CD4-positive, alpha-beta memory T cell (primary cell): ENCODE measurements at regions not wholly inside any gene's neighbourhood (a gene's known extent, or its start where the extent isn't known, plus 50 kb on each side); places are given as distances from the start of the nearest gene placed in this dataset.

Experiments used
- CTCF ChIA-PET: fragments of 350-600 bp; sonication (Branson Sonifier 250); formaldehyde crosslinking; loops from one replicate; lab custom pipeline; 2021; ENCODE audit warnings: inconsistent platforms; ENCODE audit not compliant: partially characterized antibody; lab: Charles Lee
- POLR2A ChIA-PET: fragments of 350-600 bp; sonication (Branson Sonifier 250); formaldehyde crosslinking; loops from one replicate; lab custom pipeline; 2021; ENCODE audit not compliant: partially characterized antibody; lab: Charles Lee
- DNase-seq, 5 donors: peaks; one replicate each; pipeline versions ENCODE4 v3.0.0 to v3.0.0-alpha.2; 2020 to 2022; ENCODE audit warnings: mixed read lengths in 1 of 5
- H3K27ac ChIP-seq: one replicate; pipeline ENCODE4 v1.7.0; 2013; ENCODE audit warnings: low read depth, low read length
- H3K27me3 ChIP-seq: 2 replicates; pipeline ENCODE4 v1.7.0; 2013; ENCODE audit warnings: mild to moderate bottlenecking, low read length, moderate library complexity; ENCODE audit not compliant: insufficient read depth
- H3K36me3 ChIP-seq: 2 replicates; pipeline ENCODE4 v1.7.0; 2013; ENCODE audit warnings: mild to moderate bottlenecking, low read length, moderate library complexity; ENCODE audit not compliant: insufficient read depth
- H3K4me1 ChIP-seq: 2 replicates; pipeline ENCODE4 v1.7.0; 2013; ENCODE audit warnings: mild to moderate bottlenecking, low read length, moderate library complexity; ENCODE audit not compliant: insufficient read depth
- H3K4me3 ChIP-seq, 2 donors: one replicate each; pipeline ENCODE4 v1.7.0; 2013; ENCODE audit warnings: low read length in 2 of 2, mild to moderate bottlenecking in 1 of 2
- H3K9me3 ChIP-seq, 2 donors: one replicate each; pipeline ENCODE4 v1.7.0; 2013; ENCODE audit warnings: low read length in 2 of 2, control low read depth in 1 of 2; ENCODE audit not compliant: control insufficient read depth in 1 of 2
- H3K27ac Mint-ChIP-seq, 7 donors: one replicate each; pipeline ENCODE4 v1.8.0; 2020 to 2021; ENCODE audit warnings: mixed read lengths in 7 of 7, mild to moderate bottlenecking in 6 of 7, inconsistent platforms in 3 of 7, moderate library complexity in 3 of 7
- H3K27me3 Mint-ChIP-seq, 2 donors: one replicate each; pipeline ENCODE4 v1.8.0; 2020 to 2021; ENCODE audit warnings: mixed read lengths in 2 of 2
- H3K36me3 Mint-ChIP-seq, 2 donors: one replicate each; pipeline ENCODE4 v1.8.0; 2020 to 2021; ENCODE audit warnings: mixed read lengths in 2 of 2, inconsistent platforms in 1 of 2, mild to moderate bottlenecking in 1 of 2
- H3K4me1 Mint-ChIP-seq, 4 donors: one replicate each; pipeline ENCODE4 v1.8.0; 2020 to 2021; ENCODE audit warnings: mixed read lengths in 4 of 4, mild to moderate bottlenecking in 1 of 4
- H3K4me3 Mint-ChIP-seq, 8 donors: one replicate each; pipeline ENCODE4 v1.8.0; 2020 to 2021; ENCODE audit warnings: mixed read lengths in 8 of 8, mild to moderate bottlenecking in 7 of 8, moderate library complexity in 6 of 8, inconsistent platforms in 3 of 8
- H3K9me3 Mint-ChIP-seq, 8 donors: one replicate each; pipeline ENCODE4 v1.8.0; 2020 to 2021; ENCODE audit warnings: mixed read lengths in 8 of 8, mild to moderate bottlenecking in 5 of 8, inconsistent platforms in 3 of 8, moderate library complexity in 1 of 8
- intact Hi-C: fragments of 100-400 bp; cut with micrococcal nuclease; formaldehyde crosslinking; loops from one replicate; pipeline ENCODE4 v1.15.1; 2023

- DNase-seq, result no peak
- Mint-ChIP-seq H3K4me1 (no peaks in the 10 kb centered on the region), H3K27me3 (peaks cover 0 to 2% of the 10 kb centered on the region in 2 donors), H3K36me3 (no peaks in the 10 kb centered on the region), H3K9me3 (no peaks in the 10 kb centered on the region), H3K4me3 (no peak overlapping the region), H3K27ac (no peak overlapping the region)
- no peak overlapping the region for H3K4me3 ChIP-seq
- ChIA-PET POLR2A (no interaction called here), CTCF (no interaction called here)
- no peaks in the 10 kb centered on the region for H3K36me3 ChIP-seq
- no peaks in the 10 kb centered on the region for H3K4me1 ChIP-seq
- intact Hi-C loops, result no loop called here
- H3K9me3 ChIP-seq, result no peaks in the 10 kb centered on the region
- no peaks in the 10 kb centered on the region for H3K27me3 ChIP-seq
- no peak overlapping the region for H3K27ac ChIP-seq
These were observed 126.5 kb upstream of the SOX4 start for GRCh38 chr6:21467091-21467490.

GRCh38 chr6:21468461-21468860 lies 125.1 kb upstream of the SOX4 start:
- Mint-ChIP-seq H3K27me3 (peaks cover 0 to 2% of the 10 kb centered on the region in 2 donors), H3K4me1 (no peaks in the 10 kb centered on the region), H3K9me3 (no peaks in the 10 kb centered on the region), H3K36me3 (no peaks in the 10 kb centered on the region), H3K27ac (no peak overlapping the region), H3K4me3 (no peak overlapping the region)
- H3K9me3 ChIP-seq, result no peaks in the 10 kb centered on the region
- ChIA-PET CTCF (no interaction called here), POLR2A (no interaction called here)
- no peak overlapping the region for H3K4me3 ChIP-seq
- DNase-seq, result no peak
- H3K27ac ChIP-seq, result no peak overlapping the region
- H3K36me3 ChIP-seq, result no peaks in the 10 kb centered on the region
- intact Hi-C loops, result no loop called here
- H3K27me3 ChIP-seq, result no peaks in the 10 kb centered on the region
- H3K4me1 ChIP-seq, result no peaks in the 10 kb centered on the region

GRCh38 chr6:21469213-21469612 lies 124.3 kb upstream of the SOX4 start:
- DNase-seq, result no peak
- Histone ChIP-seq H3K27me3 (no peaks in the 10 kb centered on the region), H3K4me1 (no peaks in the 10 kb centered on the region), H3K9me3 (no peaks in the 10 kb centered on the region), H3K4me3 (no peak overlapping the region), H3K27ac (no peak overlapping the region), H3K36me3 (no peaks in the 10 kb centered on the region)
- intact Hi-C loops, result no loop called here
- H3K4me1 Mint-ChIP-seq, result no peaks in the 10 kb centered on the region
- ChIA-PET CTCF (no interaction called here), POLR2A (no interaction called here)
- H3K4me3 Mint-ChIP-seq, result no peak overlapping the region
- H3K36me3 Mint-ChIP-seq, result no peaks in the 10 kb centered on the region
- H3K27ac Mint-ChIP-seq, result no peak overlapping the region
- peaks cover 0 to 2% of the 10 kb centered on the region in 2 donors for H3K27me3 Mint-ChIP-seq
- H3K9me3 Mint-ChIP-seq, result no peaks in the 10 kb centered on the region

GRCh38 chr6:21476112-21476511 lies 117.4 kb upstream of the SOX4 start:
- no peak for DNase-seq
- no peaks in the 10 kb centered on the region for H3K9me3 ChIP-seq

GRCh38 chr6:21478411-21478810 lies 115.1 kb upstream of the SOX4 start:
- ChIA-PET CTCF (no interaction called here), POLR2A (no interaction called here)
- Mint-ChIP-seq H3K27ac (no peak overlapping the region), H3K4me1 (no peaks in the 10 kb centered on the region), H3K36me3 (no peaks in the 10 kb centered on the region), H3K4me3 (no peak overlapping the region), H3K27me3 (peaks cover 0 to 3% of the 10 kb centered on the region in 2 donors), H3K9me3 (peaks cover 0 to 3% (median 0%) of the 10 kb centered on the region in 8 donors)
- DNase-seq, result no peak
- Histone ChIP-seq H3K9me3 (no peaks in the 10 kb centered on the region), H3K36me3 (no peaks in the 10 kb centered on the region), H3K27me3 (no peaks in the 10 kb centered on the region), H3K27ac (no peak overlapping the region), H3K4me1 (no peaks in the 10 kb centered on the region), H3K4me3 (no peak overlapping the region)
- intact Hi-C loops, result no loop called here

More at GRCh38 chr6:21476112-21476511, 117.4 kb upstream of the SOX4 start:
- H3K27me3 Mint-ChIP-seq, result peaks cover 2% of the 10 kb centered on the region in 2 donors
- H3K9me3 Mint-ChIP-seq, result peaks cover 0 to 3% (median 0%) of the 10 kb centered on the region in 8 donors
- intact Hi-C loops, result no loop called here
- CTCF ChIA-PET, result no interaction called here
- no peak overlapping the region for H3K27ac ChIP-seq
- no peak overlapping the region for H3K4me3 Mint-ChIP-seq
- H3K4me3 ChIP-seq, result no peak overlapping the region
- H3K4me1 ChIP-seq, result no peaks in the 10 kb centered on the region
- H3K36me3 ChIP-seq, result no peaks in the 10 kb centered on the region
- POLR2A ChIA-PET, result no interaction called here
- H3K36me3 Mint-ChIP-seq, result no peaks in the 10 kb centered on the region
- H3K27ac Mint-ChIP-seq, result no peak overlapping the region
- no peaks in the 10 kb centered on the region for H3K4me1 Mint-ChIP-seq
- H3K27me3 ChIP-seq, result no peaks in the 10 kb centered on the region

- POLR2A ChIA-PET, result no interaction called here
- Histone ChIP-seq H3K9me3 (no peaks in the 10 kb centered on the region), H3K27me3 (no peaks in the 10 kb centered on the region), H3K27ac (no peak overlapping the region), H3K4me1 (no peaks in the 10 kb centered on the region), H3K36me3 (no peaks in the 10 kb centered on the region), H3K4me3 (no peak overlapping the region)
- Mint-ChIP-seq H3K27ac (no peak overlapping the region), H3K4me3 (no peak overlapping the region), H3K27me3 (peaks cover 0 to 3% of the 10 kb centered on the region in 2 donors), H3K9me3 (peaks cover 0 to 3% (median 0%) of the 10 kb centered on the region in 8 donors), H3K4me1 (no peaks in the 10 kb centered on the region), H3K36me3 (no peaks in the 10 kb centered on the region)
- CTCF ChIA-PET, result no interaction called here
- no peak for DNase-seq
- intact Hi-C loops, result no loop called here
These were observed 114.5 kb upstream of the SOX4 start for GRCh38 chr6:21478883-21479539.

GRCh38 chr6:21486115-21486514 lies 107.4 kb upstream of the SOX4 start:
- POLR2A ChIA-PET, result no interaction called here
- DNase-seq, result no peak
- H3K27me3 Mint-ChIP-seq, result peaks cover 1 to 2% of the 10 kb centered on the region in 2 donors
- peaks cover 0 to 2% (median 0%) of the 10 kb centered on the region in 8 donors for H3K9me3 Mint-ChIP-seq
- no peak overlapping the region for H3K4me3 ChIP-seq
- no peaks in the 10 kb centered on the region for H3K4me1 ChIP-seq
- no peaks in the 10 kb centered on the region for H3K4me1 Mint-ChIP-seq
- H3K27ac ChIP-seq, result no peak overlapping the region
- intact Hi-C loops, result no loop called here
- CTCF ChIA-PET, result no interaction called here
- H3K36me3 Mint-ChIP-seq, result no peaks in the 10 kb centered on the region
- no peaks in the 10 kb centered on the region for H3K9me3 ChIP-seq
- H3K4me3 Mint-ChIP-seq, result no peak overlapping the region
- no peaks in the 10 kb centered on the region for H3K27me3 ChIP-seq
- H3K36me3 ChIP-seq, result no peaks in the 10 kb centered on the region
- H3K27ac Mint-ChIP-seq, result no peak overlapping the region
